ENCODE measurements at regions not wholly inside any gene's neighbourhood (a gene's known extent, or its start where the extent isn't known, plus 50 kb on each side); places are given as distances from the start of the nearest gene placed in this dataset.

- no peak for TF ChIP-seq POLR2A (IDR thresholded peaks at IDR 0.05; ENCODE audit: low read length)
- no peak for TF ChIP-seq GATA1 (IDR thresholded peaks at IDR 0.05; ENCODE audit: low read depth, low read length)
Measured at GRCh38 chr21:35465741-35466140, 416.6 kb upstream of the RUNX1 start.

Measured in erythroblast (primary cell).